ENCODE measurements at regions not wholly inside any gene's neighbourhood (a gene's known extent, or its start where the extent isn't known, plus 50 kb on each side); places are given as distances from the start of the nearest gene placed in this dataset.
A peak's percentile ranks its signal among the peaks of the same experiment; 100 is the strongest.

- no peak overlapping the region for H4K5ac ChIP-seq (ENCODE audit: insufficient read length, low read depth, low read length)
- no peak overlapping the region for H2BK15ac ChIP-seq (ENCODE audit: low read depth, low read length)
- no peak overlapping the region for H3K27ac ChIP-seq (ENCODE audit: insufficient read length, low read depth, low read length)
Observed at GRCh38 chrX:99001286-99001685, 1408.8 kb downstream of the PCDH19 start.

More at GRCh38 chrX:99001286-99001685, 1408.8 kb downstream of the PCDH19 start:
- Mint-ChIP-seq H3K27me3 (ENCODE audit: low read depth) (no peaks in the 10 kb centered on the region), H3K4me3 (no peak overlapping the region), H3K27ac (peak overlapping the region in 1 of 3 experiments; percentile 9; a peak in 2 of 7 replicates), H3K4me1 (peaks cover 8 to 9% of the 10 kb centered on the region in 2 experiments), H3K9me3 (peaks cover 4 to 5% of the 10 kb centered on the region in 2 experiments; a peak in 4 of 5 replicates), H3K36me3 (ENCODE audit: insufficient read depth in 1 of 3, low read depth in 3 of 3) (peaks cover 8 to 18% (median 12%) of the 10 kb centered on the region in 3 experiments; a peak in 6 of 7 replicates)
- Histone ChIP-seq H3K9me3 (ENCODE audit: control insufficient read depth, low read depth, low read length) (no peaks in the 10 kb centered on the region), H2BK120ac (ENCODE audit: low read depth, low read length, poor library complexity, severe bottlenecking) (no peak overlapping the region), H2AK5ac (ENCODE audit: insufficient read length, low read length) (no peak overlapping the region), H3K79me1 (ENCODE audit: insufficient read depth, low read depth, low read length, poor library complexity, severe bottlenecking) (no peaks in the 10 kb centered on the region), H2AFZ (ENCODE audit: low read length) (no peak overlapping the region), H4K20me1 (ENCODE audit: control insufficient read depth, insufficient read depth, insufficient read length) (no peaks in the 10 kb centered on the region), H3K4ac (ENCODE audit: low read depth, low read length) (no peak overlapping the region), H3K79me2 (ENCODE audit: insufficient read depth, low read length) (no peaks in the 10 kb centered on the region), H2BK12ac (ENCODE audit: insufficient read length, low read depth, low read length) (no peak overlapping the region), H3K4me1 (ENCODE audit: insufficient read depth, low read length) (peaks cover 3% of the 10 kb centered on the region; the same call in 1 of the 2 replicates), H3K4me2 (ENCODE audit: insufficient read depth, insufficient read length, low read length) (no peak overlapping the region), H3T11ph (ENCODE audit: low read length) (no peak overlapping the region), H3K18ac (ENCODE audit: insufficient read length, low read depth, low read length) (no peak overlapping the region), H3K56ac (ENCODE audit: insufficient read length, low read depth, low read length) (no peak overlapping the region), H2BK20ac (ENCODE audit: low read depth, low read length, poor library complexity, severe bottlenecking) (no peak overlapping the region), H3K23ac (ENCODE audit: insufficient read length, low read depth, low read length) (no peak overlapping the region), H3K23me2 (ENCODE audit: insufficient read length, low read depth, low read length, poor library complexity, severe bottlenecking) (no peaks in the 10 kb centered on the region), H3K14ac (ENCODE audit: insufficient read depth, low read length) (no peak overlapping the region), H4K8ac (replicated peaks; ENCODE audit: insufficient read length, low read depth, low read length) (no peak overlapping the region), H3K9ac (ENCODE audit: extremely low read depth, insufficient read length, low read length) (no peak overlapping the region), H3K27me3 (ENCODE audit: insufficient read depth, low read length) (no peaks in the 10 kb centered on the region), H2BK5ac (ENCODE audit: insufficient read length, low read length) (no peak overlapping the region), H4K91ac (ENCODE audit: insufficient read length, low read depth, low read length) (no peak overlapping the region)
- peak; percentile 28 for DNase-seq
- TF ChIP-seq CTCF (conservative IDR thresholded peaks at IDR 0.05): no peak
- WGBS (ENCODE audit: extremely low coverage, insufficient read length, low lambda C conversion rate): no CpG with 5 or more reads among the region's 1 CpG

Measured in H9 (cell line).